GM12878 (cell line): ENCODE measurements at regions not wholly inside any gene's neighbourhood (a gene's known extent, or its start where the extent isn't known, plus 50 kb on each side); places are given as distances from the start of the nearest gene placed in this dataset.

Source experiments
- ATAC-seq: fragments of 200-7000 bp; cut with Tn5 transposase; 3 replicates; pipeline ENCODE4 v1.9.1; 2020; ENCODE audit warnings: mild to moderate bottlenecking, moderate library complexity
- BruUV-seq: library from RNA; stranded (reverse); fragments of 400-500 nt; replicated peaks from 2 replicates; lab custom pipeline; 2021; lab: Mats Ljungman, UMichigan
- CTCF ChIA-PET: fragments of 300-600 bp; sonication (Branson Sonifier 250); formaldehyde crosslinking; extraction: SDS; loops from one replicate; lab custom pipeline; 2021; ENCODE audit warnings: inconsistent platforms; lab: Yijun Ruan, JAX
- POLR2A ChIA-PET: fragments of 350-600 bp; formaldehyde crosslinking; extraction: SDS; loops from one replicate; lab custom pipeline; 2021; ENCODE audit warnings: inconsistent platforms; lab: Charles Lee
- RAD21 ChIA-PET: fragments of 300-600 bp; sonication (Branson Sonifier 250); formaldehyde crosslinking; loops from one replicate; lab custom pipeline; 2023; ENCODE audit warnings: antibody characterized with exemption; ENCODE audit not compliant: unreplicated experiment; lab: Charles Lee
- SMC1A ChIA-PET: fragments of 300-600 bp; sonication (Branson Sonifier 250); formaldehyde crosslinking; loops from one replicate; lab custom pipeline; 2023; ENCODE audit not compliant: unreplicated experiment, uncharacterized antibody; lab: Charles Lee
- DNase-seq: peaks from one replicate; pipeline ENCODE4 v3.0.0-alpha.2; 2011; ENCODE audit warnings: low read depth, low spot score
- FAIRE-seq: peaks from 3 replicates; lab custom pipeline; 2011; peaks lifted over from hg19 to GRCh38; lab: Jason Lieb, UNC
- H2AFZ ChIP-seq: 2 replicates; pipeline ENCODE4 v1.6.0; 2011; ENCODE audit warnings: low read depth, low read length, control low read depth; ENCODE audit not compliant: control insufficient read depth
- H3K27ac ChIP-seq: 2 replicates; pipeline ENCODE4 v1.5.1; 2011; ENCODE audit warnings: control low read depth; ENCODE audit not compliant: control insufficient read depth, insufficient read depth
- H3K27me3 ChIP-seq, 2 experiments: replicated peaks in 1 of 2; 2 replicates each; pipeline versions ENCODE4 v1.6.0 to v1.6.1; 2011; ENCODE audit warnings: low read length in 1 of 2; ENCODE audit not compliant: control insufficient read depth in 2 of 2, insufficient read depth in 2 of 2
- H3K36me3 ChIP-seq, 2 experiments: 2 replicates each; pipeline ENCODE4 v1.5.1; 2011; ENCODE audit warnings: low read length in 1 of 2; ENCODE audit not compliant: control insufficient read depth in 2 of 2, insufficient read depth in 2 of 2
- H3K4me1 ChIP-seq: 2 replicates; pipeline ENCODE4 v1.6.1; 2011; ENCODE audit warnings: mild to moderate bottlenecking, low read length, moderate library complexity, mixed read lengths; ENCODE audit not compliant: control insufficient read depth, insufficient read depth
- H3K4me2 ChIP-seq: 2 replicates; pipeline ENCODE4 v1.6.0; 2011; ENCODE audit warnings: control low read depth; ENCODE audit not compliant: control insufficient read depth, insufficient read depth
- H3K4me3 ChIP-seq: fragments of 200-600 bp; sonication (generic); 2 replicates; pipeline ENCODE4 v1.5.1; 2016
- H3K79me2 ChIP-seq: 2 replicates; pipeline ENCODE4 v1.6.0; 2011; ENCODE audit warnings: low read length; ENCODE audit not compliant: control insufficient read depth, insufficient read depth
- H3K9ac ChIP-seq: 2 replicates; pipeline ENCODE4 v1.8.0; 2011; ENCODE audit warnings: low read length, control low read depth, mixed read lengths; ENCODE audit not compliant: control insufficient read depth, insufficient read depth
- H3K9me3 ChIP-seq: replicated peaks from 3 replicates; pipeline ENCODE4 v1.5.1; 2011; ENCODE audit warnings: mild to moderate bottlenecking, low read length; ENCODE audit not compliant: control insufficient read depth, insufficient read depth
- H4K20me1 ChIP-seq: 2 replicates; pipeline ENCODE4 v1.6.0; 2011; ENCODE audit not compliant: control insufficient read depth, insufficient read depth
- BHLHE40 ChIP-seq, 2 experiments: fragments of 450-650 bp in 1 of 2; IDR thresholded peaks; 2 replicates each; pipeline ENCODE4 v1.6.1; 2011 to 2017; ENCODE audit warnings: low read depth in 2 of 2, borderline replicate concordance in 1 of 2, improper control_type of control experiment in 1 of 2, low read length in 1 of 2, mild to moderate bottlenecking in 1 of 2
- CHD2 ChIP-seq: IDR thresholded peaks from 2 replicates; pipeline ENCODE4 v1.6.1; 2011; ENCODE audit warnings: low read depth, low read length, improper control_type of control experiment, borderline replicate concordance
- CUX1 ChIP-seq: IDR thresholded peaks from 2 replicates; pipeline ENCODE4 v1.6.1; 2012; ENCODE audit warnings: improper control_type of control experiment, low read depth, low read length; ENCODE audit not compliant: insufficient replicate concordance
- E2F8 ChIP-seq: fragments of 450-650 bp; IDR thresholded peaks from 2 replicates; pipeline ENCODE4 v1.6.1; 2018; ENCODE audit warnings: mild to moderate bottlenecking, low read depth, moderate library complexity; ENCODE audit not compliant: partially characterized antibody
- IRF5 ChIP-seq: fragments of 450-650 bp; IDR thresholded peaks from 2 replicates; pipeline ENCODE4 v1.6.1; 2017; ENCODE audit warnings: borderline replicate concordance
- NFYA ChIP-seq: IDR thresholded peaks from 2 replicates; pipeline ENCODE4 v1.6.1; 2011; ENCODE audit warnings: low read depth, mild to moderate bottlenecking, low read length, improper control_type of control experiment, borderline replicate concordance
- NR2C1 ChIP-seq: fragments of 450-650 bp; IDR thresholded peaks from 2 replicates; pipeline ENCODE4 v1.6.1; 2017; ENCODE audit warnings: antibody characterized with exemption, mild to moderate bottlenecking, moderate library complexity
- NRF1 ChIP-seq: conservative IDR thresholded peaks from 2 replicates; pipeline ENCODE4 v1.6.1; 2011; ENCODE audit warnings: mild to moderate bottlenecking, low read depth, low read length, improper control_type of control experiment
- POLR2AphosphoS5 ChIP-seq: IDR thresholded peaks from 2 replicates; pipeline ENCODE4 v1.6.1; 2011; ENCODE audit warnings: mild to moderate bottlenecking, low read length, inconsistent platforms
- RBBP5 ChIP-seq: fragments of 200-600 bp; sonication (generic); conservative IDR thresholded peaks from 2 replicates; pipeline ENCODE4 v1.6.1; 2016
- RUNX3 ChIP-seq: IDR thresholded peaks from 2 replicates; pipeline ENCODE4 v1.6.1; 2012; ENCODE audit warnings: low read length, inconsistent platforms
- SREBF1 ChIP-seq: IDR thresholded peaks from 2 replicates; pipeline ENCODE4 v1.6.1; 2012; ENCODE audit warnings: mild to moderate bottlenecking, low read length
- STAT1 ChIP-seq: fragments of 450-650 bp; conservative IDR thresholded peaks from 2 replicates; pipeline ENCODE4 v1.6.1; 2014; ENCODE audit warnings: antibody characterized with exemption, mild to moderate bottlenecking
- WRNIP1 ChIP-seq: IDR thresholded peaks from 2 replicates; pipeline ENCODE4 v1.6.1; 2011; ENCODE audit warnings: low read depth, low read length, improper control_type of control experiment, borderline replicate concordance
- ZBED1 ChIP-seq: IDR thresholded peaks from 2 replicates; pipeline ENCODE4 v1.6.1; 2016; ENCODE audit warnings: borderline replicate concordance
- WGBS: methylation state at CpG from one replicate; pipeline ENCODE4 v1.1.6; 2016; ENCODE audit warnings: low lambda C conversion rate; ENCODE audit not compliant: insufficient replicate concordance, insufficient coverage; ENCODE audit errors: missing lambda C conversion rate; 5-methylcytosine and 5-hydroxymethylcytosine counted together
- in situ Hi-C: fragments of 300-500 bp; cut with MboI; formaldehyde crosslinking; loops from 9 replicates; pipeline ENCODE4 v1.14.3; 2018; ENCODE audit warnings: mixed read lengths
- intact Hi-C: fragments of 100-400 bp; cut with micrococcal nuclease; formaldehyde crosslinking; loops from one replicate; pipeline ENCODE4 v1.14.2; 2022; ENCODE audit not compliant: unreplicated experiment

GRCh38 chr4:117533501-117533900 lies 448.1 kb upstream of the TRAM1L1 start (continued):
- no peak for TF ChIP-seq E2F8
- TF ChIP-seq NR2C1 = no peak
- TF ChIP-seq BHLHE40 (IDR thresholded peaks at IDR 0.05; ENCODE audit: borderline replicate concordance in 1 of 2, low read depth in 2 of 2, low read length in 1 of 2) = no peak
- no peak for TF ChIP-seq NFYA

- H3K4me2 ChIP-seq = no peak overlapping the region
- H4K20me1 ChIP-seq = no peaks in the 10 kb centered on the region
- no peak overlapping the region for H3K9ac ChIP-seq
- H3K4me1 ChIP-seq = no peaks in the 10 kb centered on the region
- ChIA-PET SMC1A (no interaction called here), CTCF (no interaction called here), RAD21 (no interaction called here), POLR2A (no interaction called here)
- H3K9me3 ChIP-seq = no peaks in the 10 kb centered on the region
- no peak for DNase-seq
- H3K79me2 ChIP-seq = no peaks in the 10 kb centered on the region
- ATAC-seq = no peak
- no peak for FAIRE-seq
- no TSS peak for BruUV-seq
- TF ChIP-seq CHD2 (no peak), WRNIP1 (no peak), SREBF1 (no peak), CUX1 (no peak), RUNX3 (no peak), IRF5 (no peak), ZBED1 (no peak), POLR2AphosphoS5 (no peak), STAT1 (no peak), NRF1 (no peak), RBBP5 (no peak)
- TF ChIP-seq, all 136 proteins: peak for 0
- Histone ChIP-seq H3K27me3 (no peaks in the 10 kb centered on the region), H3K36me3 (no peaks in the 10 kb centered on the region), H2AFZ (no peak overlapping the region), H3K27ac (no peak overlapping the region), H3K4me3 (no peak overlapping the region)
- intact Hi-C loops (no loop called here), in situ Hi-C loops (no loop called here)
- WGBS = 6% methylated on average over 1 of the region's 1 CpG
Measured at GRCh38 chr4:117545039-117545438, 459.7 kb upstream of the TRAM1L1 start.
